AG10803 (cell line): ENCODE measurements at regions not wholly inside any gene's neighbourhood (a gene's known extent, or its start where the extent isn't known, plus 50 kb on each side); places are given as distances from the start of the nearest gene placed in this dataset.

ENCODE experiments used
- DNase-seq: peaks from one replicate; pipeline ENCODE4 v3.0.0; 2010; ENCODE audit warnings: low read depth
- H3K4me3 ChIP-seq: 2 replicates; pipeline ENCODE4 v1.5.1; 2011; ENCODE audit warnings: mild to moderate bottlenecking, low read length, control low read depth
- TF ChIP-seq, protein P1 (sequence below): conservative IDR thresholded peaks from 2 replicates; pipeline ENCODE4 v1.5.1; 2011; ENCODE audit warnings: mild to moderate bottlenecking, low read length, control low read depth, inconsistent platforms

DNA sequence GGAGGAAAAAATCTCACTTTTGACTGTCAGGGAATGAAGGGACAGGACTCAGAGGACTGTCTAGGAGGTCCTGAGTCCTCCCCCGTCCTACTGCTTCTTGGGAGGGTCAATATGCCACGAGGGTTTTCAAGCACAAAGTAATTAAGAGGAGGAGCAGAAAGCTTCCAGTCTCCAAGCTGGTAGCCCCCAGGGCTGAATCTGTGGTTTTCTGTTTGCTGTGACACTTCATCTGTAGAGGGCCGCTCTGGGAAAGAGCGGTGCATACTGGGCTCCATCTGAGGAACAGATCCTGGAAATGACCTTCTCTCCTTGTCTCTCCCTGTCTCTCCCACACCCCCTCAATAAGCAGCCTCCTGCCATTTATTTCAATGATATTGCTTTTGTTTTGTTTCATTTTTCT is 180.1 kb upstream of the SDK2 start:
- no peak for DNase-seq
- TF ChIP-seq, protein P1, sequence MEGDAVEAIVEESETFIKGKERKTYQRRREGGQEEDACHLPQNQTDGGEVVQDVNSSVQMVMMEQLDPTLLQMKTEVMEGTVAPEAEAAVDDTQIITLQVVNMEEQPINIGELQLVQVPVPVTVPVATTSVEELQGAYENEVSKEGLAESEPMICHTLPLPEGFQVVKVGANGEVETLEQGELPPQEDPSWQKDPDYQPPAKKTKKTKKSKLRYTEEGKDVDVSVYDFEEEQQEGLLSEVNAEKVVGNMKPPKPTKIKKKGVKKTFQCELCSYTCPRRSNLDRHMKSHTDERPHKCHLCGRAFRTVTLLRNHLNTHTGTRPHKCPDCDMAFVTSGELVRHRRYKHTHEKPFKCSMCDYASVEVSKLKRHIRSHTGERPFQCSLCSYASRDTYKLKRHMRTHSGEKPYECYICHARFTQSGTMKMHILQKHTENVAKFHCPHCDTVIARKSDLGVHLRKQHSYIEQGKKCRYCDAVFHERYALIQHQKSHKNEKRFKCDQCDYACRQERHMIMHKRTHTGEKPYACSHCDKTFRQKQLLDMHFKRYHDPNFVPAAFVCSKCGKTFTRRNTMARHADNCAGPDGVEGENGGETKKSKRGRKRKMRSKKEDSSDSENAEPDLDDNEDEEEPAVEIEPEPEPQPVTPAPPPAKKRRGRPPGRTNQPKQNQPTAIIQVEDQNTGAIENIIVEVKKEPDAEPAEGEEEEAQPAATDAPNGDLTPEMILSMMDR: no peak
- no peak overlapping the region for H3K4me3 ChIP-seq

DNA sequence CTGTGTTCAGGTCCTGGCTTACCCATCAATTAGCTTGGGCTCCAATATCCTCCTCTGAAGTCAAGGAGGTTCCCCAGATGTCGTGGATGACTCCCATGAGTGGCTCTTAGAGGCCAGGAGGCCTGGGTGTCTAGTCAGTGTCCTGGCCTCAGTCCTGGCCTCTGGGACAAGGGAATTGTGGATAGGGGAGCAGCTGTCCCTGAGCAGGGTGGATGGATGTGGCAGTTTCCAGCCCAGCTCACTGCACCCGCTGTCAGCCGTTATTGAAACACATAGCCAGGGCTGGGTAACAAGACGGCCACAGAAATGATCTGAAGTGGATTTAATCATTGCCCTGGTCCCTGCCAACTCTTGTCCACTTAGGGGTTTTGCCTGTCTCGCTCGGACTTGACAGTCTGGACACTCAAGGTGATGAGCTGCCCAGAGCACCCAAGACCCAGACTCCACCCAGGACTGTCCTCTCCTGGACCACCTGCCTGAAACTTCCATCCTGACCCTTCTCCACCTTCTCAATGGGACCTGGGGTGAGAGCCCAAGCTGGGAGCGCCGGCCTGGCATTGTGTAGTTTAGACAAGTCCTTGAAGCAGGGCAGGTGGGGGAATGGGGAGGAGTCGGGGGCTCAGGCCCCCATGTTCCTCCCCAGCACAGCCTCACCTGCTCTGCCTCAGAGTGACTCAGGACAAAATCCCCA is 182.1 kb upstream of the SDK2 start:
- TF ChIP-seq, protein P1: no peak
- H3K4me3 ChIP-seq: no peak overlapping the region
- DNase-seq: no peak

DNA sequence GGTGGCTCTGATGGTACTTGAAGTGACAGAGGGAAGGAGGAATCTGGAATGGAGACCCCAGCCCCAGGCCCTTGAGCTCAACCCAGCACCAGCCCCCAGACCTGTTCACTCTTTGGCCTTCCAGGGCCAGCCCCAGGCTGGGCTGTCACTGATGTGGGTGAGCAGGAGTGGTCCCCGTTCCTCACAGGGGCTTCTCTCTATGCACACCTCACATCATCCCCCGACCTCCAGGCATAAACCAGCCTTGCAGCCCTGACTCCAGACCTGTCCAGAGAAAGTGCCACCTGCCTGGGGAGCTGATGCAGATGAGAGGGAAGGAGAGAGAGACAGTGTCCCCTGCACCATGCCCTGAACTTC is 182.6 kb upstream of the SDK2 start:
- no peak for DNase-seq
- no peak overlapping the region for H3K4me3 ChIP-seq
- TF ChIP-seq, protein P1: no peak

DNA sequence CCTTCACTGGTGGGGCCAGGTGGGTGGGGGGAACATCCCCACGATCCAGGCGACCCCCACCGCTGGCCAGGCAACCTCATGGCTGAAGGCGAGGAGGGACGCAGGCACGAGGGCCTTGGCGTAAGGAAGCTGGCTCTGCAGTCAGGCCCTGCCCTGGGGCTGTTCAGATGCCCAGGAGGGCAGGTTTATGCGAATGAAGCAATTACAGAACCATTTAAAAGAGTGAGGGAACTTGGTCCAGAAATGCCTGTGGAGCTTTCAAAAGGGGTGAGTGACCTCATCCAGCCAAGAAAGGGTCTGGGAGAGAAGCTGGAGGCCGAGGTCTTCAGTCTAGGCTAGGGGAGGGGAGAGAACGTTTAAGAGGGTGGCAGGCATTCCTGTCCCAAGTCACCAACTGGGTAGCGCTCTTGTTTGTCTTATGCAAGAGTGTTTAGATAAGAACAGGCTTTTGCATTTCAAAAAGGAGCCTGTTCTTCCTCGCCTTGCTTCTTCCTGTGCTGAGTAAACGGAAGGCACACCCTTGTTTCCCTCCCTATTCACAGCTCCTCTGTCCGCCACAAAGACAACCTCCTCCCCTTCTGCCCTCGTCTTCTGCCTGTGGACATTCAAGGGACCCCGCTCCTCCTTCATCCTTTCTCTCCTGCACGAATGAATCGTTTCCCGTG is 183.5 kb upstream of the SDK2 start:
- H3K4me3 ChIP-seq: no peak overlapping the region
- DNase-seq: no peak
- TF ChIP-seq, protein P1: no peak

DNA sequence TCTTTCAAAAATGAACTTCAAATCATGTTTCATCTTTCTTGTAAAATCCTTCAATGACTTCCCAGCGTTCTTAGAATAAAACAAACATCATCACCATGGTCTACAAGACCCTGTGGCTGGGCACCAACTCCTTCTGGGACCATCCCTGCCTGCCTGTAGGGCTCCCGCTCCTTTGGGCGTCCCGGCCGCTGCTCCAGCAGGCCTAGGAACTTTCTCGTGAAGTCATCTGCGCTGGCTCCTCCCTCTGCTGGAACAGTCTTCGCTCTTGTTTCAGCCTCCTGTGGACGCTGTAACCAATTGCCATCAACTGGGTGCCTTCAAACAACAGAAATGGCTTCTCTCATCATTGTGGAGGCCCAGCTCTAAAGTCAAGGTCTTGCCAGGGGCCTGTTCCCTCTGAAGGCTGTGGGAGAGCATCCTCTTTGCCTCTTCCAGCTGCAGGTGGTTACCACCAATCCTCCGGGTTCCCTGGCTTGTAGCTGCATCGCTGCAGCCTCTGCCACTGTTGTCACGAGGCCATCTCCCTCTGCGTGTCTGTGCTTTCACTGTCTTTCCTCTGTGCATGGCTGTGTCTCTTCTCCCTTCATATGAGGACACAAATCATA is 185.5 kb upstream of the SDK2 start:
- no peak overlapping the region for H3K4me3 ChIP-seq
- DNase-seq: no peak
- TF ChIP-seq, protein P1: no peak

DNA sequence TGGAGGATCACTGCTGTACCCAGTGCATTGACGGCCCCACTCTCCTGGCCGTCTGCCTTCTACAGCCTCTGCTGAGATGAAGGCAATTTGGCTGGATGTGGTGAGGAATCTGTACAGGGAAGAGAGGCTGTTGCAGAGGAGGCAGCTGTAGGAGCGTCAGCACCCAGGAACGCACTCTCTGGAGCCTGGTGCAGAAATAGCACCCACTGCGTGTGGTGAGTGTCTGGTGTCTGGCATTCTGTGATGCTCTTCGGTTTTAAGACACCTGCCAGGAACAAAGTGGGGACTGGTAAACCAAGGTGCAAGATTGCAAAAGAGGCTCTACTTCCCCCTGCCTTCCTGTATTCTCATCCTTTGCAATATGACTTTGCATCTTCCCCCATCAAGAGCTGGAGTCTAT is 187.5 kb upstream of the SDK2 start:
- TF ChIP-seq, protein P1: no peak
- H3K4me3 ChIP-seq: no peak overlapping the region
- no peak for DNase-seq
